Fibroblast of the aortic adventitia (primary cell): ENCODE measurements at regions not wholly inside any gene's neighbourhood (a gene's known extent, or its start where the extent isn't known, plus 50 kb on each side); places are given as distances from the start of the nearest gene placed in this dataset.
A peak's percentile ranks its signal among the peaks of the same experiment; 100 is the strongest.

Experiments used
- DNase-seq: peaks from one replicate; pipeline ENCODE4 v3.0.0-alpha.2; 2010; ENCODE audit warnings: low read depth
- H3K4me3 ChIP-seq: 2 replicates; pipeline ENCODE4 v1.5.1; 2011; ENCODE audit warnings: low read depth, mild to moderate bottlenecking, control low read depth, low read length, moderate library complexity
- CTCF ChIP-seq: IDR thresholded peaks from 2 replicates; pipeline ENCODE4 v1.5.1; 2011; ENCODE audit warnings: mild to moderate bottlenecking, low read length, control low read depth, inconsistent platforms; ENCODE audit not compliant: insufficient read depth

- no peak overlapping the region for H3K4me3 ChIP-seq
- DNase-seq: no peak
- no peak for TF ChIP-seq CTCF
These were observed 375.0 kb upstream of the RUNX1 start for GRCh38 chr21:35424122-35424521.

GRCh38 chr21:35423709-35424108 lies 374.6 kb upstream of the RUNX1 start:
- no peak for TF ChIP-seq CTCF
- DNase-seq: peak; percentile 93
- H3K4me3 ChIP-seq: no peak overlapping the region

GRCh38 chr21:35422011-35422410 lies 372.9 kb upstream of the RUNX1 start:
- no peak for DNase-seq
- no peak for TF ChIP-seq CTCF
- no peak overlapping the region for H3K4me3 ChIP-seq

- H3K4me3 ChIP-seq: no peak overlapping the region
- DNase-seq: no peak
- no peak for TF ChIP-seq CTCF
These were observed 372.1 kb upstream of the RUNX1 start for GRCh38 chr21:35421221-35421620.

GRCh38 chr21:35420656-35421055 lies 371.6 kb upstream of the RUNX1 start:
- TF ChIP-seq CTCF: no peak
- H3K4me3 ChIP-seq: no peak overlapping the region
- DNase-seq: no peak

- no peak for TF ChIP-seq CTCF
- no peak overlapping the region for H3K4me3 ChIP-seq
- DNase-seq: no peak
These were observed 368.7 kb upstream of the RUNX1 start for GRCh38 chr21:35417762-35418161.

- DNase-seq: no peak
- TF ChIP-seq CTCF: no peak
- no peak overlapping the region for H3K4me3 ChIP-seq
These were observed 367.9 kb upstream of the RUNX1 start for GRCh38 chr21:35416866-35417489.
